LNCaP clone FGC (cell line): ENCODE measurements at regions not wholly inside any gene's neighbourhood (a gene's known extent, or its start where the extent isn't known, plus 50 kb on each side); places are given as distances from the start of the nearest gene placed in this dataset.

ENCODE experiments used
- DNase-seq: peaks from one replicate; pipeline ENCODE4 v3.0.0-alpha.2; 2011; ENCODE audit warnings: low read depth
- H3K4me3 ChIP-seq: 2 replicates; pipeline ENCODE4 v1.5.1; 2011; ENCODE audit warnings: mild to moderate bottlenecking, low read depth, low read length, control low read depth
- TF ChIP-seq, protein P1 (sequence below): IDR thresholded peaks from 2 replicates; pipeline ENCODE4 v1.5.1; 2012; ENCODE audit warnings: mild to moderate bottlenecking; ENCODE audit not compliant: control insufficient read depth, insufficient read depth; ENCODE audit errors: extremely low read depth

DNA sequence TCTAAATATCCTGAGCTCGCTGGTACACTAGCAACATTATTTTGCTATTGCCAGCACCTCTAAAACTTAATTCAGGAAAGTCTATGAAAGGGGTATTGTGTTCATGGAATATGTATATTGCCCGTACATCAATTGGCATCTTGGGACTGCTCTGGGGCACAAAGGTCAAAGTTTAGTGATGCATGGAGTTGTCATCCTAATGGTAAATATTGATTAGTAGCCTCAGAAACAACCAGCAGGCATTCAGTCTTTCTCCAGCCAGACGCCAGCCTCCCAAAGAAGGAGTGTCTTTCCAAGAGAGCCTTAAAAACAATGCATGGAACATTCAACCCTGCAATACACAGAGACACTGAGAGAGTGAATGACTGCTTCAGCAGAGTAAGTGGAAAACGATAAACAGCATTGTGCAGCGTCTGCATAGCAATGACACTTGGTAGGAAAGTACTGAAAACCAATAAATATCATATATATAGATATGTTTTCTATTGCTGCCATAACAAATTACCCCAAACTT, 377.3 kb downstream of the SHQ1 start:
- H3K4me3 ChIP-seq, result no peak overlapping the region
- no peak for DNase-seq
- TF ChIP-seq, protein P1, sequence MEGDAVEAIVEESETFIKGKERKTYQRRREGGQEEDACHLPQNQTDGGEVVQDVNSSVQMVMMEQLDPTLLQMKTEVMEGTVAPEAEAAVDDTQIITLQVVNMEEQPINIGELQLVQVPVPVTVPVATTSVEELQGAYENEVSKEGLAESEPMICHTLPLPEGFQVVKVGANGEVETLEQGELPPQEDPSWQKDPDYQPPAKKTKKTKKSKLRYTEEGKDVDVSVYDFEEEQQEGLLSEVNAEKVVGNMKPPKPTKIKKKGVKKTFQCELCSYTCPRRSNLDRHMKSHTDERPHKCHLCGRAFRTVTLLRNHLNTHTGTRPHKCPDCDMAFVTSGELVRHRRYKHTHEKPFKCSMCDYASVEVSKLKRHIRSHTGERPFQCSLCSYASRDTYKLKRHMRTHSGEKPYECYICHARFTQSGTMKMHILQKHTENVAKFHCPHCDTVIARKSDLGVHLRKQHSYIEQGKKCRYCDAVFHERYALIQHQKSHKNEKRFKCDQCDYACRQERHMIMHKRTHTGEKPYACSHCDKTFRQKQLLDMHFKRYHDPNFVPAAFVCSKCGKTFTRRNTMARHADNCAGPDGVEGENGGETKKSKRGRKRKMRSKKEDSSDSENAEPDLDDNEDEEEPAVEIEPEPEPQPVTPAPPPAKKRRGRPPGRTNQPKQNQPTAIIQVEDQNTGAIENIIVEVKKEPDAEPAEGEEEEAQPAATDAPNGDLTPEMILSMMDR, result no peak

DNA sequence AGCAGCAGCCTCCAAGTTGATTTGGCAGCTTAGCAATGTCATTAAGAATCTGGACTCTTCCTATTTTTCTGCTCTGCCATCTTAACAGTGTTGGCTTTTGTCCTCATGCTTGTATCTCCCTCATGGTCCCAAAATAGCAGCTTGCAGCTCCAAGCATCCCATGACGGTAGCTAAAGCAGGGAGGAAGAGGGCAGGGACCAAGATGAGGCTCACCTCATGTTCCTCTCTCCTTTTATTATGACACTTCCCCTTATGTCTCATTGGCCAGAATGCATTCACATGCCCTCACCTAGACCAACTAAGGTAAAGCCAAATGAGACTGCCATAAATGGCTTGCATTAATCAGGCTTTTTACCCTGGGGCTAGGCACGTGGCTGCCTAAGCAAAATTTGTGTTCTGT, 382.4 kb downstream of the SHQ1 start:
- H3K4me3 ChIP-seq, result no peak overlapping the region
- DNase-seq, result no peak
- TF ChIP-seq, protein P1, result no peak

DNA sequence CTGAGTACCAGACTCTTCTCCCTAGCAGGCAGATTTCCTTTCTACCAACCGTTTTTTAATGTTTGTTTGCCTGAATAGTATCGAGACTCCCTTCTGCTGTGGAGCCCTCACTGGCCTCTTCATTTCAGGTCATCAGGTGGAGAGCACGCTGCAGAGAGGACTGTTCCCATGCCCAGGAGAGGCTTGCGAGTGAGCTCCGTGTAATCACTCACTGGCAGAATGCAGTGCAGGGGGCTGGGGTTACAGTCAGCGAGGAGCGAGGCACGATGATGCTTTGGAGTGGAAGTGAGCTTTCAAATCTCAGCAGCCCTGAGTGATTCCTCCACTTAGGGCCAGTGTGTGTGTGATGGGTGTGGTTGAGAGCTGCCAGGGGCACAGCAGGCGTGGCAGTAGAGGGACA, 385.2 kb downstream of the SHQ1 start:
- TF ChIP-seq, protein P1, result no peak

DNA sequence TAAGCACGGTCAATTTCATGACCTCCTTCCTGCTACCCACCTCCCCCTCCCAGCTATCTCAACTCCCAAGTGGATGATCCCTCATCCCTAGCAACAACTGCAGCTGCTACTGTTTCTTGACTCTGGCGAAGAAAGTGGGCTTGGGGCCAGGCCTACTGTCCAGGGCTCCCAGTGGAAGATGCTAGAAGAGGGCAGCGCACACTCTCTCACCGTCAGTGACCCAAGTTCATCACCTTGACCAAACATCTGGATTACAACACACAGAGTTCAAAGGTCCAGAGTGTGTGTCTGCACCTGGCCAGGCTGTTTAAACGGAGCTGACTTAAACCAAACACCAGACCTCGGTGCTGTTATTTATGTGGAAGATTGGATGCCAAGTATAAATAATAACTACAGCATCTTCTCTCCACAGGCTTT, 385.6 kb downstream of the SHQ1 start:
- TF ChIP-seq, protein P1, result no peak
- no peak overlapping the region for H3K4me3 ChIP-seq
- no peak for DNase-seq

More for the DNA sequence above, 385.2 kb downstream of the SHQ1 start:
- H3K4me3 ChIP-seq, result no peak overlapping the region
- no peak for DNase-seq

DNA sequence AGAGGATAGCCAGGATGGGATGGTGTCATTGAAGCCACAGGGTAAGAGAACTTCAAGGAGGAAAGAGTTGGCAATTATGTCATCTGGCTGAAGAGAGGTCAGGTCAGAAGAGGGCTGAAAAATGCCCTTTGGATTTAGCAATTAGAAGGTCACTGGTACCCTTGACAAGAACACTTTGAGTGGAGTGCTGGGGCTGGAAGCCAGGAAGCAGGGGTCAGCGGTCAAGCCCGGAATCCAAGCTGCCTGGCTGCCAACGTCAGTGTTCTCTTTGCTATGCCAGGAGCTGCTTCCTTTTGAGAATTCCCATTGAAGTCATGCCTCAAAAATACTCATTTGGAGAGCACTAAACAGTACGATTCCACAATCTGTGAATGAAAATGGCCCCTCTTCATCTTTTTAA, 386.5 kb downstream of the SHQ1 start:
- no peak for DNase-seq
- no peak overlapping the region for H3K4me3 ChIP-seq
- TF ChIP-seq, protein P1, result no peak

DNA sequence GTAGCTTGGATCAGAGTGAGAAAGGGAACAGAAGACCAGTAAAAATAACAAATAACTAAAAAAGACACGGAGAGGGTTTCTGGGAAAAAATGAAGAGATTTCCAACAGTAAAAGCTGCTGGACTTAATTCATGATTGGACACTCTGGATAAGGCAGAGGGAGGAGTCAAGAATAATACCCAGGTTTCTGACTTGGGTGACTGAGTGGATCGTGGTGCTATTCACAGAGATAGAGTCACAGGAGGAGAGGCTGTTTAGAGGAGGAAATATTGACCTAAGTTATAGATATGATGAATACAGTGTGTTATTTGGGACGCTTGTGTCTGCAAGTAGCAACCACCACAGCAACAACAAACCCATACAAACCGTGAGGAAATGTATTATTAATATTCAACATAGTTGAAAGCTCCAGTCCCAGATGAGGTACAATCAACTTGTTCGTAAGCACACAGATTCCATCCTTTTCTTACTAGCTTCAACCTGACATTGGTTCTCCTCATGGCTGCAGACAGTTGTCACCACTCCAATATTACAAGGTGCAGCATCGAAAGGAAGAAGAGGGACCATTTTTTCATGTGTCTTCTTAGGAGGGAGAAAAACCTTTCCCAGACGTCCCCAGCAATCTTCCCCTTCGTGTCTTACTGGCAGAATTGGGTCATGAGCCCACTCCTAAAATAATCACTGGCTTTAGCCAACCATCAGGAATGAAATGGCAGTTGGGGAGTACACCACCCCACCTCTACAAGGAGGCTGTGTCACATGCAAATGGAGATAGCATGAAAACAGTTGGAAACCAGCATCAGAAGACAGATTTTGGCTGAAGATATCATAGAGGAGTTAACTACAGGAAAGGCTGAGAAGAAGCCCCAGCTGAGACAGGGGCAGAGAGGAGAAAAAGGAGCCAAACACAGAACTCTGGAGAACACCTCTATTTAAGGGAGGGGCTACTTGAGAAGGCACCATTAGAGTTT, 387.8 kb downstream of the SHQ1 start:
- TF ChIP-seq, protein P1, result no peak
- no peak overlapping the region for H3K4me3 ChIP-seq
- DNase-seq, result no peak
